ENCODE measurements at regions not wholly inside any gene's neighbourhood (a gene's known extent, or its start where the extent isn't known, plus 50 kb on each side); places are given as distances from the start of the nearest gene placed in this dataset.

- Histone ChIP-seq H3K4me3 (ENCODE audit: low read depth, low read length) (no peak overlapping the region), H3K9me3 (ENCODE audit: control insufficient read depth, insufficient read depth, low read depth, low read length) (no peaks in the 10 kb centered on the region), H3K27ac (ENCODE audit: extremely low read depth, low read depth, low read length) (no peak overlapping the region), H3K4me1 (ENCODE audit: control insufficient read depth, insufficient read depth, low read length) (no peaks in the 10 kb centered on the region), H3K36me3 (ENCODE audit: control insufficient read depth in 2 of 2, insufficient read depth in 1 of 2, low read length in 2 of 2) (no peaks in the 10 kb centered on the region)
- no peak for TF ChIP-seq ZNF148 (tag by site-specific recombination; IDR thresholded peaks at IDR 0.05; ENCODE audit: borderline replicate concordance)
- TF ChIP-seq ZNF548 (tag by site-specific recombination; IDR thresholded peaks at IDR 0.05): no peak
- no peak for TF ChIP-seq ZNF37A (tag by site-specific recombination; IDR thresholded peaks at IDR 0.05)
- no peak for TF ChIP-seq ZNF280C (tag by site-specific recombination; IDR thresholded peaks at IDR 0.05)
- no peak for TF ChIP-seq ZNF623 (tag by site-specific recombination; IDR thresholded peaks at IDR 0.05)
- TF ChIP-seq ZNF311 (tag by site-specific recombination; IDR thresholded peaks at IDR 0.05; ENCODE audit: borderline replicate concordance): no peak
- TF ChIP-seq ZNF10 (tag by site-specific recombination; IDR thresholded peaks at IDR 0.05): no peak
- no peak for TF ChIP-seq ZNF792 (tag by site-specific recombination; IDR thresholded peaks at IDR 0.05)
- TF ChIP-seq KLF9 (tag by site-specific recombination; IDR thresholded peaks at IDR 0.05; ENCODE audit: low read depth): no peak
- TF ChIP-seq RBAK (tag by site-specific recombination; IDR thresholded peaks at IDR 0.05): no peak
- no peak for TF ChIP-seq ZSCAN18 (tag by site-specific recombination; IDR thresholded peaks at IDR 0.05)
- TF ChIP-seq GLIS1 (tag by site-specific recombination; IDR thresholded peaks at IDR 0.05): no peak
- no peak for TF ChIP-seq ZNF114 (tag by site-specific recombination; IDR thresholded peaks at IDR 0.05)
- TF ChIP-seq ZNF18 (tag by site-specific recombination; IDR thresholded peaks at IDR 0.05): no peak
- no peak for TF ChIP-seq SALL2 (tag by site-specific recombination; IDR thresholded peaks at IDR 0.05; ENCODE audit: borderline replicate concordance)
- no peak for TF ChIP-seq ZNF48 (tag by site-specific recombination; IDR thresholded peaks at IDR 0.05)
- TF ChIP-seq ZBTB26 (tag by site-specific recombination; optimal IDR thresholded peaks at IDR 0.05): no peak
- TF ChIP-seq TCF7L2 (IDR thresholded peaks at IDR 0.05; ENCODE audit: borderline replicate concordance, low read depth, low read length): no peak
- no peak for TF ChIP-seq ZNF830 (tag by site-specific recombination; IDR thresholded peaks at IDR 0.05; ENCODE audit: low read depth)
- TF ChIP-seq ZEB2 (tag by site-specific recombination; IDR thresholded peaks at IDR 0.05): no peak
- ChIA-PET CTCF (interaction anchor here (0.6 kb wide), 1 partner anchor 486 kb away, joined by 3 read pairs; no protein-coding TSS in a partner anchor), POLR2A (no interaction called here)
Measured at GRCh38 chr7:153510674-153511073, 541.5 kb upstream of the DPP6 start.
